PC-9 (cell line): ENCODE measurements at regions not wholly inside any gene's neighbourhood (a gene's known extent, or its start where the extent isn't known, plus 50 kb on each side); places are given as distances from the start of the nearest gene placed in this dataset.

Source experiments
- BruUV-seq: library from RNA; stranded (reverse); fragments of 400-500 nt; replicated peaks from 2 replicates; lab custom pipeline; 2021; lab: Mats Ljungman, UMichigan
- CTCF ChIA-PET: fragments of 300-600 bp; sonication (Branson Sonifier 250); formaldehyde crosslinking; loops from one replicate; lab custom pipeline; 2022; ENCODE audit warnings: antibody characterized with exemption; lab: Charles Lee
- POLR2A ChIA-PET: fragments of 300-600 bp; sonication (Branson Sonifier 250); formaldehyde crosslinking; loops from one replicate; lab custom pipeline; 2022; ENCODE audit warnings: antibody characterized with exemption; ENCODE audit not compliant: unreplicated experiment; lab: Charles Lee
- DNase-seq, 2 experiments: peaks; one replicate each; pipeline versions ENCODE4 v3.0.0 to v3.0.0-alpha.2; 2015 to 2022; ENCODE audit warnings: mixed read lengths in 1 of 2
- H2AFZ ChIP-seq: fragments of 200-600 bp; sonication (generic); 2 replicates; pipeline ENCODE4 v1.8.1; 2017; ENCODE audit warnings: antibody characterized with exemption
- H3F3A ChIP-seq: fragments of 200-600 bp; sonication (generic); 2 replicates; pipeline ENCODE4 v1.8.1; 2017; ENCODE audit warnings: antibody characterized with exemption, mild to moderate bottlenecking, low read depth; ENCODE audit not compliant: insufficient read depth
- H3K27ac ChIP-seq: fragments of 200-600 bp; sonication (generic); 2 replicates; pipeline ENCODE4 v1.6.1; 2016; ENCODE audit warnings: mixed run types
- H3K27me3 ChIP-seq: fragments of 200-600 bp; sonication (generic); 2 replicates; pipeline ENCODE4 v1.6.1; 2016; ENCODE audit warnings: low read depth, mixed run types; ENCODE audit not compliant: insufficient read depth
- H3K36me3 ChIP-seq: fragments of 200-600 bp; sonication (generic); 2 replicates; pipeline ENCODE4 v1.6.1; 2016; ENCODE audit warnings: low read depth, mixed run types
- H3K4me1 ChIP-seq: fragments of 200-600 bp; sonication (generic); replicated peaks from 2 replicates; pipeline ENCODE4 v1.6.1; 2016; ENCODE audit warnings: mixed run types; ENCODE audit not compliant: insufficient read depth
- H3K4me2 ChIP-seq: fragments of 200-600 bp; sonication (generic); 2 replicates; pipeline ENCODE4 v1.6.1; 2017; ENCODE audit warnings: mixed run types
- H3K4me3 ChIP-seq: fragments of 200-600 bp; sonication (generic); 2 replicates; pipeline ENCODE4 v1.6.1; 2016; ENCODE audit warnings: mixed run types
- H3K79me2 ChIP-seq: fragments of 200-600 bp; sonication (generic); 2 replicates; pipeline ENCODE4 v1.6.1; 2017; ENCODE audit warnings: low read depth, mixed run types
- H3K9me2 ChIP-seq: fragments of 200-600 bp; sonication (generic); 2 replicates; pipeline ENCODE4 v1.8.1; 2017; ENCODE audit warnings: mild to moderate bottlenecking; ENCODE audit not compliant: insufficient read depth
- H3K9me3 ChIP-seq: fragments of 200-600 bp; sonication (generic); 2 replicates; pipeline ENCODE4 v1.8.1; 2016; ENCODE audit warnings: low read depth; ENCODE audit not compliant: insufficient read depth
- H4K20me1 ChIP-seq: fragments of 200-600 bp; sonication (generic); 2 replicates; pipeline ENCODE4 v1.8.1; 2017; ENCODE audit not compliant: insufficient read depth
- EZH2 ChIP-seq: fragments of 200-600 bp; sonication (generic); IDR thresholded peaks from 2 replicates; pipeline ENCODE4 v1.8.0; 2017; ENCODE audit warnings: antibody characterized with exemption, low read depth
- intact Hi-C: fragments of 100-400 bp; cut with micrococcal nuclease; formaldehyde crosslinking; loops from one replicate; pipeline ENCODE4 v1.10.0; 2022; ENCODE audit not compliant: unreplicated experiment
- TF ChIP-seq, protein P1 (sequence below): fragments of 200-600 bp; sonication (generic); conservative IDR thresholded peaks from 2 replicates; pipeline ENCODE4 v1.6.1; 2017; ENCODE audit warnings: mixed run types, antibody characterized with exemption, mild to moderate bottlenecking, moderate library complexity

DNA sequence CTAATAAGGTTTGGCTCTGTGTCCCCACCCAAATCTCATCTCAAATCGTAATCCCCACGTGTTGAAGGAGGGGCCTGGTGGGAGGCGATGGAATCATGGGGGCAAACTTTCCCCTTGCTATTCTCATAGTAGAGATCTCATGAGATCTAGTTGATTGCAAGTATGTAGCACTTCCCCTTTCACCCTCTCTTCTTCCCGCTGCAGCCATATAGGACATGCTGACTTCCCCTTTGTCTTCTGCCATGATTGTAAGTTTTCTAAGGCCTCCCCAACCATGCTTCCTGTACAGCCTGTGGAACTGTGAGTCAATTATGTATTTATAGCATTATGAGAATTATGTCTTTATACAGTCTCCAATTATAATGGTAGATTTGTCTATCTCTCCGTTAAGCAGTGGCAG is 594.5 kb downstream of the ACTR3B start:
- Histone ChIP-seq H3K4me1 (no peaks in the 10 kb centered on the region), H3K4me2 (no peak overlapping the region), H3K9me2 (no peaks in the 10 kb centered on the region), H3K27ac (no peak overlapping the region), H3K27me3 (peaks cover 17% of the 10 kb centered on the region), H3K9me3 (no peaks in the 10 kb centered on the region), H4K20me1 (no peaks in the 10 kb centered on the region; the same call in 1 of the 2 replicates), H3F3A (no peaks in the 10 kb centered on the region), H3K4me3 (no peak overlapping the region), H3K79me2 (no peaks in the 10 kb centered on the region), H2AFZ (no peak overlapping the region), H3K36me3 (no peaks in the 10 kb centered on the region)
- ChIA-PET CTCF (no interaction called here), POLR2A (no interaction called here)
- intact Hi-C loops, result no loop called here
- no TSS peak for BruUV-seq
- no peak for DNase-seq
- TF ChIP-seq, protein P1, sequence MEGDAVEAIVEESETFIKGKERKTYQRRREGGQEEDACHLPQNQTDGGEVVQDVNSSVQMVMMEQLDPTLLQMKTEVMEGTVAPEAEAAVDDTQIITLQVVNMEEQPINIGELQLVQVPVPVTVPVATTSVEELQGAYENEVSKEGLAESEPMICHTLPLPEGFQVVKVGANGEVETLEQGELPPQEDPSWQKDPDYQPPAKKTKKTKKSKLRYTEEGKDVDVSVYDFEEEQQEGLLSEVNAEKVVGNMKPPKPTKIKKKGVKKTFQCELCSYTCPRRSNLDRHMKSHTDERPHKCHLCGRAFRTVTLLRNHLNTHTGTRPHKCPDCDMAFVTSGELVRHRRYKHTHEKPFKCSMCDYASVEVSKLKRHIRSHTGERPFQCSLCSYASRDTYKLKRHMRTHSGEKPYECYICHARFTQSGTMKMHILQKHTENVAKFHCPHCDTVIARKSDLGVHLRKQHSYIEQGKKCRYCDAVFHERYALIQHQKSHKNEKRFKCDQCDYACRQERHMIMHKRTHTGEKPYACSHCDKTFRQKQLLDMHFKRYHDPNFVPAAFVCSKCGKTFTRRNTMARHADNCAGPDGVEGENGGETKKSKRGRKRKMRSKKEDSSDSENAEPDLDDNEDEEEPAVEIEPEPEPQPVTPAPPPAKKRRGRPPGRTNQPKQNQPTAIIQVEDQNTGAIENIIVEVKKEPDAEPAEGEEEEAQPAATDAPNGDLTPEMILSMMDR, result no peak
- TF ChIP-seq EZH2, result no peak

DNA sequence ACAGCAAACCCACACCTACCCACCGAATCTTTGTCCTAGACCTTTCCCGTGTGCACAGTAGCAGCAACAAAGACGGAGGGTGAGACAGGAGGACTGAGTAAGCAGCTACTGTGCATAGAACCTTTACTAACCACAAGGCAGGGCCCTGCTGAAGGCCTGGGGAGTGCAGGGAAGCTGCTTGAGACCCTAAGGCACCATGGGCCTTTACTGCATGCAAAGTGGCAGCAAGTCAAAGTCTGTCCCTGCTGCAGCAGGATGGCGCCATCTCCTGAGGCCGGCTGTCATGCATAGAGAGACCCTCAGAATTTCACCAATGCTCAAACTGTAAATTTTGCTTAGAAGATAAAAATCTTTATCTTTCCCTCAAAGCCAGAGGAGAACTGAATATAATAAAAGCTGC is 610.5 kb downstream of the ACTR3B start:
- Histone ChIP-seq H3K4me1 (no peaks in the 10 kb centered on the region), H3K79me2 (no peaks in the 10 kb centered on the region), H3K9me3 (no peaks in the 10 kb centered on the region), H3K27me3 (no peaks in the 10 kb centered on the region), H4K20me1 (no peaks in the 10 kb centered on the region), H3K27ac (no peak overlapping the region), H3K4me3 (no peak overlapping the region), H2AFZ (no peak overlapping the region), H3K36me3 (no peaks in the 10 kb centered on the region), H3K4me2 (no peak overlapping the region), H3F3A (no peaks in the 10 kb centered on the region), H3K9me2 (no peaks in the 10 kb centered on the region)
- CTCF ChIA-PET, result no interaction called here
- intact Hi-C loops, result no loop called here
- BruUV-seq, result no TSS peak
- no peak for DNase-seq
- POLR2A ChIA-PET, result no interaction called here
- no peak for TF ChIP-seq EZH2
- TF ChIP-seq, protein P1, result no peak

DNA sequence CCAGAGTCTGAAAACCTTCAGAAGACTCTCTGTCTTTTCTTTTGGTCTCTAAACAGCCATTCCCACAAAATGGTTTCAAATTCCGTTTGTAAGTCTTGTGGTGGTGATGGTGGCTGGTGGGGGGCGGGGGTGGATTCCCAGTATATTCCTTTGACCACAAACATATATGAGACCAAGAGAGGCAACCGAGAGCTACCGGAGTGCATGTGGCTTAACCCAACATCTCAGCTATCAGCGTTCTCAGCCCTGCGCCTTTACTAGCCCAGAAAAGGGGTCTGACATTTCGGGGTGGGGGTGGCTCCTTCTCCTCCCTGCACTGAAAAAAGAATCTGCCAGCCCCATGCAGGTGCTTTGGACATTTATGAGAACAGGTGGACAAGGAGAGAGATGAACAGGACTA is 621.1 kb downstream of the ACTR3B start:
- no peaks in the 10 kb centered on the region for H3K9me3 ChIP-seq
- no peak overlapping the region for H3K27ac ChIP-seq
- TF ChIP-seq, protein P1, result no peak
- no peak for TF ChIP-seq EZH2
- H3K4me1 ChIP-seq, result no peaks in the 10 kb centered on the region
- no peak overlapping the region for H3K4me2 ChIP-seq
- H3F3A ChIP-seq, result no peaks in the 10 kb centered on the region
- no peaks in the 10 kb centered on the region for H4K20me1 ChIP-seq
- H3K36me3 ChIP-seq, result no peaks in the 10 kb centered on the region
- no peaks in the 10 kb centered on the region for H3K9me2 ChIP-seq
- no peak overlapping the region for H2AFZ ChIP-seq
- peaks cover 20% of the 10 kb centered on the region; the same call in 1 of the 2 replicates for H3K27me3 ChIP-seq
- H3K4me3 ChIP-seq, result no peak overlapping the region
- POLR2A ChIA-PET, result no interaction called here
- intact Hi-C loops, result no loop called here
- H3K79me2 ChIP-seq, result no peaks in the 10 kb centered on the region
- CTCF ChIA-PET, result interaction anchor here (0.7 kb wide), 1 partner anchor 86 kb away, joined by 3 read pairs; no protein-coding TSS in a partner anchor
- no TSS peak for BruUV-seq
- DNase-seq, result no peak
